ENCODE measurements at regions not wholly inside any gene's neighbourhood (a gene's known extent, or its start where the extent isn't known, plus 50 kb on each side); places are given as distances from the start of the nearest gene placed in this dataset.

GRCh38 chr17:14446825-14447224 lies 145.9 kb downstream of the HS3ST3B1 start:
- peaks cover 9% of the 10 kb centered on the region for H3K9me3 Mint-ChIP-seq (ENCODE audit: unreplicated experiment)
- no peak overlapping the region for H3K27ac Mint-ChIP-seq (ENCODE audit: unreplicated experiment)
- intact Hi-C loops (cut with micrococcal nuclease; ENCODE audit: unreplicated experiment): no loop called here
- no peaks in the 10 kb centered on the region for H3K27me3 ChIP-seq (replicated peaks; ENCODE audit: control insufficient read depth, insufficient read depth, low read length)
- ChIA-PET CTCF (interaction anchor here (0.6 kb wide), 1 partner anchor 9 kb away, joined by 4 read pairs; no protein-coding TSS in a partner anchor), POLR2A (no interaction called here)
- peaks cover 12% of the 10 kb centered on the region for H3K4me1 Mint-ChIP-seq (ENCODE audit: low read depth, unreplicated experiment)
- H3K4me3 ChIP-seq (ENCODE audit: low read depth, low read length): no peak overlapping the region
- no peaks in the 10 kb centered on the region for H3K36me3 ChIP-seq (ENCODE audit: control insufficient read depth, insufficient read depth, low read length)
- no peak for DNase-seq
- no peaks in the 10 kb centered on the region for H3K9me3 ChIP-seq
- peaks cover 4% of the 10 kb centered on the region for H3K36me3 Mint-ChIP-seq (ENCODE audit: insufficient read depth, unreplicated experiment)
- no peaks in the 10 kb centered on the region for H3K27me3 Mint-ChIP-seq (ENCODE audit: insufficient read depth, unreplicated experiment)
- no peak for TF ChIP-seq CTCF (IDR thresholded peaks at IDR 0.05; ENCODE audit: insufficient read depth in 1 of 2, low read depth in 1 of 2, low read length in 1 of 2, severe bottlenecking in 1 of 2, unreplicated experiment in 1 of 2)
- no peaks in the 10 kb centered on the region for H3K4me1 ChIP-seq
- H3K4me3 Mint-ChIP-seq (ENCODE audit: unreplicated experiment): no peak overlapping the region
- BruUV-seq (replicated peaks): no TSS peak

- BruUV-seq (replicated peaks): no TSS peak
- POLR2A ChIA-PET: no interaction called here
These were observed 144.0 kb downstream of the HS3ST3B1 start for GRCh38 chr17:14444915-14445314.

GRCh38 chr17:14442798-14443528 lies 142.1 kb downstream of the HS3ST3B1 start:
- no peak for TF ChIP-seq CTCF (IDR thresholded peaks at IDR 0.05; ENCODE audit: insufficient read depth in 1 of 2, low read depth in 1 of 2, low read length in 1 of 2, severe bottlenecking in 1 of 2, unreplicated experiment in 1 of 2)
- Histone ChIP-seq H3K4me1 (no peaks in the 10 kb centered on the region), H3K36me3 (ENCODE audit: control insufficient read depth, insufficient read depth, low read length) (no peaks in the 10 kb centered on the region), H3K9me3 (no peaks in the 10 kb centered on the region), H3K4me3 (ENCODE audit: low read depth, low read length) (no peak overlapping the region), H3K27me3 (replicated peaks; ENCODE audit: control insufficient read depth, insufficient read depth, low read length) (no peaks in the 10 kb centered on the region)
- Mint-ChIP-seq H3K4me3 (ENCODE audit: unreplicated experiment) (no peak overlapping the region), H3K9me3 (ENCODE audit: unreplicated experiment) (peaks cover 9% of the 10 kb centered on the region), H3K36me3 (ENCODE audit: insufficient read depth, unreplicated experiment) (peaks cover 4% of the 10 kb centered on the region), H3K4me1 (ENCODE audit: low read depth, unreplicated experiment) (peaks cover 7% of the 10 kb centered on the region), H3K27me3 (ENCODE audit: insufficient read depth, unreplicated experiment) (no peaks in the 10 kb centered on the region), H3K27ac (ENCODE audit: unreplicated experiment) (no peak overlapping the region)
- ChIA-PET CTCF (no interaction called here), POLR2A (no interaction called here)
- intact Hi-C loops (cut with micrococcal nuclease; ENCODE audit: unreplicated experiment): no loop called here
- BruUV-seq (replicated peaks): no TSS peak
- no peak for DNase-seq

More at GRCh38 chr17:14444915-14445314, 144.0 kb downstream of the HS3ST3B1 start:
- TF ChIP-seq CTCF (IDR thresholded peaks at IDR 0.05; ENCODE audit: insufficient read depth in 1 of 2, low read depth in 1 of 2, low read length in 1 of 2, severe bottlenecking in 1 of 2, unreplicated experiment in 1 of 2): no peak
- CTCF ChIA-PET: no interaction called here
- Histone ChIP-seq H3K4me3 (ENCODE audit: low read depth, low read length) (no peak overlapping the region), H3K27me3 (replicated peaks; ENCODE audit: control insufficient read depth, insufficient read depth, low read length) (no peaks in the 10 kb centered on the region), H3K36me3 (ENCODE audit: control insufficient read depth, insufficient read depth, low read length) (no peaks in the 10 kb centered on the region), H3K9me3 (no peaks in the 10 kb centered on the region), H3K4me1 (no peaks in the 10 kb centered on the region)
- Mint-ChIP-seq H3K4me1 (ENCODE audit: low read depth, unreplicated experiment) (peaks cover 12% of the 10 kb centered on the region), H3K9me3 (ENCODE audit: unreplicated experiment) (peaks cover 9% of the 10 kb centered on the region), H3K27me3 (ENCODE audit: insufficient read depth, unreplicated experiment) (no peaks in the 10 kb centered on the region), H3K4me3 (ENCODE audit: unreplicated experiment) (no peak overlapping the region), H3K27ac (ENCODE audit: unreplicated experiment) (no peak overlapping the region), H3K36me3 (ENCODE audit: insufficient read depth, unreplicated experiment) (peaks cover 4% of the 10 kb centered on the region)
- no peak for DNase-seq
- intact Hi-C loops (cut with micrococcal nuclease; ENCODE audit: unreplicated experiment): no loop called here

Measured in Caco-2 (cell line).